ENCODE measurements at regions not wholly inside any gene's neighbourhood (a gene's known extent, or its start where the extent isn't known, plus 50 kb on each side); places are given as distances from the start of the nearest gene placed in this dataset.

- no peak overlapping the region for H3K4me3 ChIP-seq (ENCODE audit: low read depth in 2 of 2, low read length in 1 of 2)
- H3K27ac ChIP-seq (ENCODE audit: low read depth in 2 of 2, low read length in 1 of 2), result no peak overlapping the region
- TF ChIP-seq GABPA (IDR thresholded peaks at IDR 0.05; ENCODE audit: low read depth) (no peak), NRF1 (IDR thresholded peaks at IDR 0.05; ENCODE audit: low read depth, low read length) (no peak), MEF2A (IDR thresholded peaks at IDR 0.05; ENCODE audit: borderline replicate concordance, low read depth) (no peak), RFX5 (IDR thresholded peaks at IDR 0.05; ENCODE audit: low read length) (no peak), TAF1 (IDR thresholded peaks at IDR 0.05; ENCODE audit: borderline replicate concordance, low read depth, low read length) (no peak), RXRA (IDR thresholded peaks at IDR 0.05; ENCODE audit: borderline replicate concordance, low read depth) (no peak), GATA2 (CRISPR knock-in tag; IDR thresholded peaks at IDR 0.05) (no peak), TEAD4 (IDR thresholded peaks at IDR 0.05; ENCODE audit: borderline replicate concordance, insufficient read depth) (no peak), REST (IDR thresholded peaks at IDR 0.05; ENCODE audit: low read depth, low read length) (no peak), CHD2 (IDR thresholded peaks at IDR 0.05; ENCODE audit: low read length, partially characterized antibody) (no peak), FOXJ3 (CRISPR knock-in tag; IDR thresholded peaks at IDR 0.05) (no peak), MAX (IDR thresholded peaks at IDR 0.05; ENCODE audit: low read depth) (no peak), CTCF (IDR thresholded peaks at IDR 0.05) (no peak), ELF1 (IDR thresholded peaks at IDR 0.05) (no peak)
- TF ChIP-seq, protein P1, sequence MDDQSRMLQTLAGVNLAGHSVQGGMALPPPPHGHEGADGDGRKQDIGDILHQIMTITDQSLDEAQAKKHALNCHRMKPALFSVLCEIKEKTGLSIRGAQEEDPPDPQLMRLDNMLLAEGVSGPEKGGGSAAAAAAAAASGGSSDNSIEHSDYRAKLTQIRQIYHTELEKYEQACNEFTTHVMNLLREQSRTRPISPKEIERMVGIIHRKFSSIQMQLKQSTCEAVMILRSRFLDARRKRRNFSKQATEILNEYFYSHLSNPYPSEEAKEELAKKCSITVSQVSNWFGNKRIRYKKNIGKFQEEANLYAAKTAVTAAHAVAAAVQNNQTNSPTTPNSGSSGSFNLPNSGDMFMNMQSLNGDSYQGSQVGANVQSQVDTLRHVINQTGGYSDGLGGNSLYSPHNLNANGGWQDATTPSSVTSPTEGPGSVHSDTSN (IDR thresholded peaks at IDR 0.05), result no peak
- TF ChIP-seq, protein P2, sequence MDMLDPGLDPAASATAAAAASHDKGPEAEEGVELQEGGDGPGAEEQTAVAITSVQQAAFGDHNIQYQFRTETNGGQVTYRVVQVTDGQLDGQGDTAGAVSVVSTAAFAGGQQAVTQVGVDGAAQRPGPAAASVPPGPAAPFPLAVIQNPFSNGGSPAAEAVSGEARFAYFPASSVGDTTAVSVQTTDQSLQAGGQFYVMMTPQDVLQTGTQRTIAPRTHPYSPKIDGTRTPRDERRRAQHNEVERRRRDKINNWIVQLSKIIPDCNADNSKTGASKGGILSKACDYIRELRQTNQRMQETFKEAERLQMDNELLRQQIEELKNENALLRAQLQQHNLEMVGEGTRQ (IDR thresholded peaks at IDR 0.05; ENCODE audit: borderline replicate concordance, low read depth, low read length), result no peak
- CTCF ChIA-PET, result no interaction called here
- DNase-seq, result no peak
- H3K36me3 ChIP-seq (replicated peaks in 1 of 2; ENCODE audit: control insufficient read depth in 1 of 2, insufficient read depth in 2 of 2, low read length in 1 of 2), result no peaks in the 10 kb centered on the region
- no peaks in the 10 kb centered on the region for H3K27me3 ChIP-seq (ENCODE audit: insufficient read depth)
- no peak overlapping the region for H3K9ac ChIP-seq
- H3F3A ChIP-seq (replicated peaks; ENCODE audit: insufficient read depth), result no peaks in the 10 kb centered on the region
- H3K4me2 ChIP-seq, result no peak overlapping the region
- H3K79me2 ChIP-seq (ENCODE audit: insufficient read depth), result no peaks in the 10 kb centered on the region
- H4K20me1 ChIP-seq (ENCODE audit: insufficient read depth), result no peaks in the 10 kb centered on the region
- no peaks in the 10 kb centered on the region for H3K9me3 ChIP-seq
- no peaks in the 10 kb centered on the region for H3K9me2 ChIP-seq
- no peaks in the 10 kb centered on the region for H3K4me1 ChIP-seq (ENCODE audit: control insufficient read depth in 1 of 2, insufficient read depth in 2 of 2, low read depth in 1 of 2, low read length in 1 of 2)
- H2AFZ ChIP-seq (ENCODE audit: low read depth), result no peak overlapping the region
- POLR2A ChIA-PET, result no interaction called here
- WGBS (ENCODE audit: low lambda C conversion rate), result 26% methylated on average over 1 of the region's 1 CpG
These were observed 984.1 kb downstream of the TRAM1L1 start for GRCh38 chr4:116101321-116101720.
